ENCODE measurements at regions not wholly inside any gene's neighbourhood (a gene's known extent, or its start where the extent isn't known, plus 50 kb on each side); places are given as distances from the start of the nearest gene placed in this dataset.

- TF ChIP-seq ETS1 (IDR thresholded peaks at IDR 0.05) = no peak
- TF ChIP-seq NANOG (IDR thresholded peaks at IDR 0.05; ENCODE audit: borderline replicate concordance) = no peak
- TF ChIP-seq ZNF331 (CRISPR knock-in tag; IDR thresholded peaks at IDR 0.05; ENCODE audit: low read depth) = no peak
- TF ChIP-seq POLR2AphosphoS5 (IDR thresholded peaks at IDR 0.05; ENCODE audit: low read depth) = no peak
Observed at GRCh38 chr16:73378471-73378870, 330.5 kb upstream of the ZFHX3 start (continued).

GRCh38 chr16:73371584-73372319 is 323.8 kb upstream of the ZFHX3 start:
- no peak for TF ChIP-seq NANOG (IDR thresholded peaks at IDR 0.05; ENCODE audit: borderline replicate concordance)
- Mint-ChIP-seq H3K27me3 (ENCODE audit: insufficient read depth, low read depth, poor library complexity) (peaks cover 5% of the 10 kb centered on the region), H3K4me1 (peaks cover 5% of the 10 kb centered on the region; the same call in 2 of the 3 replicates), H3K9me3 (no peaks in the 10 kb centered on the region), H3K4me3 (no peak overlapping the region), H3K27ac (peak overlapping the region; percentile 15), H3K36me3 (ENCODE audit: low read depth) (no peaks in the 10 kb centered on the region)
- Histone ChIP-seq H3K27me3 (ENCODE audit: insufficient read depth) (no peaks in the 10 kb centered on the region), H3K79me2 (replicated peaks; ENCODE audit: insufficient read depth) (no peaks in the 10 kb centered on the region), H3K27ac (ENCODE audit: low read depth) (no peak overlapping the region), H3K4me2 (no peak overlapping the region), H3K36me3 (ENCODE audit: insufficient read depth) (no peaks in the 10 kb centered on the region), H3K4me1 (ENCODE audit: insufficient read depth) (no peaks in the 10 kb centered on the region), H2AFZ (peak overlapping the region; percentile 70; the same call in 1 of the 2 replicates), H3K4me3 (no peak overlapping the region), H4K20me1 (replicated peaks; ENCODE audit: insufficient read depth) (no peaks in the 10 kb centered on the region), H3F3A (replicated peaks; ENCODE audit: low read depth) (no peaks in the 10 kb centered on the region), H3K9me2 (ENCODE audit: insufficient read depth) (no peaks in the 10 kb centered on the region)
- no peak for ATAC-seq
- DNase-seq (ENCODE audit: low spot score) = no peak

- H3K27me3 ChIP-seq (ENCODE audit: insufficient read depth) = no peaks in the 10 kb centered on the region
- no peaks in the 10 kb centered on the region for H3K9me3 Mint-ChIP-seq
- no peak overlapping the region for H3K4me3 ChIP-seq
- H3K27ac Mint-ChIP-seq = no peak overlapping the region
- no peak overlapping the region for H3K27ac ChIP-seq (ENCODE audit: low read depth)
- peaks cover 5% of the 10 kb centered on the region; the same call in 2 of the 3 replicates for H3K4me1 Mint-ChIP-seq
- H3K36me3 ChIP-seq (ENCODE audit: insufficient read depth) = no peaks in the 10 kb centered on the region; the same call in 1 of the 2 replicates
- ATAC-seq (no peak), DNase-seq (ENCODE audit: low spot score) (no peak)
- H3K4me1 ChIP-seq (ENCODE audit: insufficient read depth) = no peaks in the 10 kb centered on the region
- H3K27me3 Mint-ChIP-seq (ENCODE audit: insufficient read depth, low read depth, poor library complexity) = peaks cover 5% of the 10 kb centered on the region
- H4K20me1 ChIP-seq (replicated peaks; ENCODE audit: insufficient read depth) = no peaks in the 10 kb centered on the region
- no peak overlapping the region for H2AFZ ChIP-seq
- H3K79me2 ChIP-seq (replicated peaks; ENCODE audit: insufficient read depth) = no peaks in the 10 kb centered on the region
- H3K9me2 ChIP-seq (ENCODE audit: insufficient read depth) = no peaks in the 10 kb centered on the region
- H3K36me3 Mint-ChIP-seq (ENCODE audit: low read depth) = no peaks in the 10 kb centered on the region
- no peaks in the 10 kb centered on the region for H3F3A ChIP-seq (replicated peaks; ENCODE audit: low read depth)
- no peak overlapping the region for H3K4me2 ChIP-seq
- H3K4me3 Mint-ChIP-seq = no peak overlapping the region
- TF ChIP-seq ETS1 (IDR thresholded peaks at IDR 0.05) (no peak), EZH2 (IDR thresholded peaks at IDR 0.05; ENCODE audit: low read depth, unreplicated experiment) (no peak), CREB1 (CRISPR knock-in tag; IDR thresholded peaks at IDR 0.05; ENCODE audit: low read depth) (no peak), ZNF114 (CRISPR knock-in tag; IDR thresholded peaks at IDR 0.05) (no peak), EZH2phosphoT487 (IDR thresholded peaks at IDR 0.05; ENCODE audit: unreplicated experiment) (no peak), NANOG (IDR thresholded peaks at IDR 0.05; ENCODE audit: borderline replicate concordance) (no peak), STAT1 (IDR thresholded peaks at IDR 0.05; ENCODE audit: unreplicated experiment) (no peak), CTCF (conservative IDR thresholded peaks at IDR 0.05; ENCODE audit: low read depth in 2 of 2) (no peak), ZNF331 (CRISPR knock-in tag; IDR thresholded peaks at IDR 0.05; ENCODE audit: low read depth) (no peak)
Observed at GRCh38 chr16:73369851-73370250, 321.9 kb upstream of the ZFHX3 start.
